Panc1 (cell line): ENCODE measurements at regions not wholly inside any gene's neighbourhood (a gene's known extent, or its start where the extent isn't known, plus 50 kb on each side); places are given as distances from the start of the nearest gene placed in this dataset.

Experiments
- ATAC-seq: fragments of 200-7000 bp; cut with Tn5 transposase; 2 replicates; pipeline ENCODE4 v1.9.1; 2020; ENCODE audit warnings: mild to moderate bottlenecking, moderate library complexity
- BruUV-seq: library from RNA; stranded (reverse); fragments of 400-500 nt; replicated peaks from 2 replicates; lab custom pipeline; 2021; lab: Mats Ljungman, UMichigan
- CTCF ChIA-PET: fragments of 300-600 bp; sonication (Branson Sonifier 250); formaldehyde crosslinking; loops from one replicate; lab custom pipeline; 2022; ENCODE audit warnings: antibody characterized with exemption; lab: Charles Lee
- POLR2A ChIA-PET: fragments of 300-600 bp; sonication (Branson Sonifier 250); formaldehyde crosslinking; loops from one replicate; lab custom pipeline; 2022; ENCODE audit warnings: antibody characterized with exemption; lab: Charles Lee
- DNase-seq: peaks from one replicate; pipeline ENCODE4 v3.0.0-alpha.2; 2010; ENCODE audit warnings: low read depth, low spot score
- H3K27ac ChIP-seq: 2 replicates; pipeline ENCODE4 v1.5.1; 2011; ENCODE audit warnings: mild to moderate bottlenecking, low read length, inconsistent platforms
- H3K27me3 ChIP-seq: fragments of 200-500 bp; sonication (Bioruptor generic); 2 replicates; pipeline ENCODE4 v1.6.0; 2014; ENCODE audit warnings: low read length, inconsistent platforms; ENCODE audit not compliant: control insufficient read depth, insufficient read depth
- H3K36me3 ChIP-seq: fragments of 200-500 bp; sonication (Bioruptor generic); 2 replicates; pipeline ENCODE4 v1.5.1; 2014; ENCODE audit warnings: inconsistent platforms, mild to moderate bottlenecking, low read length, moderate library complexity; ENCODE audit not compliant: control insufficient read depth, insufficient read depth
- H3K4me1 ChIP-seq: 2 replicates; pipeline ENCODE4 v1.5.1; 2011; ENCODE audit warnings: inconsistent platforms, mild to moderate bottlenecking, low read length, moderate library complexity; ENCODE audit not compliant: control insufficient read depth, insufficient read depth
- H3K4me3 ChIP-seq, 2 experiments: 2 replicates each; pipeline ENCODE4 v1.5.1; 2011 to 2012; ENCODE audit warnings: low read depth in 2 of 2, low read length in 2 of 2, mild to moderate bottlenecking in 2 of 2, inconsistent platforms in 1 of 2, moderate library complexity in 1 of 2
- H3K9me3 ChIP-seq: fragments of 200-500 bp; sonication (Bioruptor generic); 2 replicates; pipeline ENCODE4 v1.5.1; 2014; ENCODE audit warnings: low read depth, mild to moderate bottlenecking, inconsistent platforms, low read length, moderate library complexity; ENCODE audit not compliant: control insufficient read depth, insufficient read depth
- CTCF ChIP-seq: fragments of 450-650 bp; IDR thresholded peaks from 2 replicates; pipeline ENCODE4 v1.5.1; 2017; ENCODE audit warnings: mild to moderate bottlenecking
- POLR2AphosphoS5 ChIP-seq: IDR thresholded peaks from 2 replicates; pipeline ENCODE4 v1.6.1; 2012; ENCODE audit warnings: mild to moderate bottlenecking, low read depth, low read length, moderate library complexity
- REST ChIP-seq, 2 experiments: IDR thresholded peaks; 2 replicates each; pipeline ENCODE4 v1.6.1; 2011 to 2012; ENCODE audit warnings: low read depth in 2 of 2, control low read depth in 1 of 2, low read length in 1 of 2, mild to moderate bottlenecking in 1 of 2, moderate library complexity in 1 of 2; ENCODE audit not compliant: insufficient read depth in 1 of 2
- SIN3A ChIP-seq: IDR thresholded peaks from 2 replicates; pipeline ENCODE4 v1.6.1; 2012; ENCODE audit warnings: low read depth, mild to moderate bottlenecking, low read length, moderate library complexity, borderline replicate concordance; ENCODE audit not compliant: insufficient read depth
- TCF7L2 ChIP-seq: IDR thresholded peaks from 2 replicates; pipeline ENCODE4 v1.6.1; 2011; ENCODE audit warnings: mild to moderate bottlenecking, low read depth, low read length, inconsistent platforms
- in situ Hi-C: cut with HindIII; loops from 2 replicates; pipeline ENCODE4 v1.10.0; 2016; ENCODE audit warnings: low sequenced_read_pairs, low pct_unique_long_range_greater_than_20kb
- intact Hi-C: fragments of 100-400 bp; cut with micrococcal nuclease; formaldehyde crosslinking; loops from one replicate; pipeline ENCODE4 v1.10.0; 2022; ENCODE audit not compliant: unreplicated experiment

DNA sequence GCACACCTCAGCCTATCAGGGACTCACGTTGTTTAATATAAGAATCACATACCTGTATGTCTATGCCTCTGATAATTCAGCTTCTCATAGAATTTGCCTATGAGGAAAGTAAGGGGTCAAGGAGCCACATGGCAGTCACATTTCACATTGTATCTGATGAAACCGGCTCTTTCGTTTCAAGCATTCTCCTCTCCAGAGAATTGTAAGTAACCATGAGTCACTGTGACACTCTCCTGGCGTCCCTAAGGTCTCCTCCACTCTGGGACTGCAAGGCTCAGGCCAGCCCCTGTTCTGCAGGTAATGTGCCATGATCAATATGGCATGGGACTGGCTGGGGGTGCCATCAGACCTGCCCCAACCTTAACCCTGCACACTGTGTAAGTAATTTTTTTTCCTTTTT lies 503.3 kb downstream of the COG6 start:
- CTCF ChIA-PET = no interaction called here
- Histone ChIP-seq H3K27me3 (no peaks in the 10 kb centered on the region), H3K4me1 (no peaks in the 10 kb centered on the region), H3K27ac (no peak overlapping the region), H3K36me3 (no peaks in the 10 kb centered on the region), H3K9me3 (no peaks in the 10 kb centered on the region), H3K4me3 (no peak overlapping the region)
- no peak for TF ChIP-seq SIN3A
- TF ChIP-seq TCF7L2 = no peak
- TF ChIP-seq REST (IDR thresholded peaks at IDR 0.05; ENCODE audit: insufficient read depth in 1 of 2, low read depth in 2 of 2, low read length in 1 of 2) = no peak
- TF ChIP-seq CTCF = no peak
- TF ChIP-seq POLR2AphosphoS5 = no peak
- in situ Hi-C loops (no loop called here), intact Hi-C loops (no loop called here)
- POLR2A ChIA-PET = no interaction called here
- BruUV-seq = no TSS peak
- no peak for DNase-seq
- ATAC-seq = no peak

DNA sequence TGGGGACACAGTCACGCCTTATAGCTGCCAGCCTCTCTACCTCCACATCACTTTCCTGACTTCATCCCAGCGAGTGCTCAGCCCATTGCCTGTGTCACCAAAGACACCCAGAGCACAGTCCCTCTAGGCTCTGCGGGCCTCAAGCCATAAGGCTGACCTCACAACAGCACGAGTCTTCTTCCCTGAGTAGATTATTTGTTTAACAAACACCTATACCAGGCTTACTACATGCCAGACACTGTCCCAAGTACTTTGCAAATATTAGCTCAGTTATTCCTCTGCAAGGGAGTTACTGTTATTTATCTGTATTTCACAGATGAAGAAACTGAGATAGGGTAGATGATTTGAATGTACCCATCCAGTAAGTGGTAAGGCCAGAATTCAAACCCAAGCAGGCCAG lies 504.3 kb downstream of the COG6 start:
- no peak for ATAC-seq
- Histone ChIP-seq H3K27ac (no peak overlapping the region), H3K4me1 (no peaks in the 10 kb centered on the region), H3K4me3 (no peak overlapping the region), H3K9me3 (no peaks in the 10 kb centered on the region), H3K36me3 (no peaks in the 10 kb centered on the region), H3K27me3 (no peaks in the 10 kb centered on the region)
- BruUV-seq = no TSS peak
- in situ Hi-C loops = no loop called here
- TF ChIP-seq SIN3A (no peak), TCF7L2 (no peak), POLR2AphosphoS5 (no peak), REST (IDR thresholded peaks at IDR 0.05; ENCODE audit: insufficient read depth in 1 of 2, low read depth in 2 of 2, low read length in 1 of 2) (no peak), CTCF (no peak)
- POLR2A ChIA-PET = no interaction called here
- no peak for DNase-seq
- intact Hi-C loops = no loop called here
- CTCF ChIA-PET = no interaction called here
